ENCODE measurements at regions not wholly inside any gene's neighbourhood (a gene's known extent, or its start where the extent isn't known, plus 50 kb on each side); places are given as distances from the start of the nearest gene placed in this dataset.
A peak's percentile ranks its signal among the peaks of the same experiment; 100 is the strongest.

GRCh38 chr11:120021391-120021953 lies 116.4 kb downstream of the TRIM29 start:
- H3K27ac ChIP-seq, result no peak overlapping the region
- no peak for TF ChIP-seq CTCF (conservative IDR thresholded peaks at IDR 0.05)

GRCh38 chr11:120020981-120021380 lies 116.9 kb downstream of the TRIM29 start:
- H3K27ac ChIP-seq, result no peak overlapping the region
- no peak for TF ChIP-seq CTCF (conservative IDR thresholded peaks at IDR 0.05)

- TF ChIP-seq CTCF (conservative IDR thresholded peaks at IDR 0.05), result no peak
- H3K27ac ChIP-seq, result no peak overlapping the region
Measured at GRCh38 chr11:120020486-120020885, 117.4 kb downstream of the TRIM29 start.

GRCh38 chr11:120019191-120019590 lies 118.7 kb downstream of the TRIM29 start:
- TF ChIP-seq CTCF (conservative IDR thresholded peaks at IDR 0.05), result no peak
- H3K27ac ChIP-seq, result no peak overlapping the region

- no peak for TF ChIP-seq CTCF (conservative IDR thresholded peaks at IDR 0.05)
- no peak overlapping the region for H3K27ac ChIP-seq
Measured at GRCh38 chr11:120017582-120018150, 120.2 kb downstream of the TRIM29 start.

GRCh38 chr11:120013325-120014250 lies 124.3 kb downstream of the TRIM29 start:
- peak; percentile 77 for TF ChIP-seq CTCF (conservative IDR thresholded peaks at IDR 0.05)
- no peak overlapping the region for H3K27ac ChIP-seq

GRCh38 chr11:120012245-120012644 lies 125.7 kb downstream of the TRIM29 start:
- H3K27ac ChIP-seq, result no peak overlapping the region
- no peak for TF ChIP-seq CTCF (conservative IDR thresholded peaks at IDR 0.05)

Data from VCaP (cell line).